GM23338 (cell line): ENCODE measurements at regions not wholly inside any gene's neighbourhood (a gene's known extent, or its start where the extent isn't known, plus 50 kb on each side); places are given as distances from the start of the nearest gene placed in this dataset.

ENCODE experiments used
- EZH2 ChIP-seq: fragments of 200-600 bp; sonication (generic); IDR thresholded peaks from one replicate; pipeline ENCODE4 v1.8.0; 2017; ENCODE audit warnings: antibody characterized with exemption, mild to moderate bottlenecking, low read depth; ENCODE audit not compliant: unreplicated experiment
- EZH2phosphoT487 ChIP-seq: fragments of 200-600 bp; sonication (generic); IDR thresholded peaks from one replicate; pipeline ENCODE4 v1.8.1; 2018; ENCODE audit warnings: antibody characterized with exemption; ENCODE audit not compliant: unreplicated experiment
- POLR2AphosphoS5 ChIP-seq: IDR thresholded peaks from 2 replicates; pipeline ENCODE4 v1.6.1; 2016; ENCODE audit warnings: antibody characterized with exemption, low read depth
- TF ChIP-seq, protein P1 (sequence below), 2 experiments: fragments of 200-600 bp in 1 of 2; sonication (generic) in 1 of 2; conservative IDR thresholded peaks; 2 replicates each; pipeline versions ENCODE4 v1.5.1 to v1.6.1; 2016 to 2017; ENCODE audit warnings: antibody characterized with exemption in 2 of 2, low read depth in 2 of 2, mild to moderate bottlenecking in 2 of 2, moderate library complexity in 1 of 2

DNA sequence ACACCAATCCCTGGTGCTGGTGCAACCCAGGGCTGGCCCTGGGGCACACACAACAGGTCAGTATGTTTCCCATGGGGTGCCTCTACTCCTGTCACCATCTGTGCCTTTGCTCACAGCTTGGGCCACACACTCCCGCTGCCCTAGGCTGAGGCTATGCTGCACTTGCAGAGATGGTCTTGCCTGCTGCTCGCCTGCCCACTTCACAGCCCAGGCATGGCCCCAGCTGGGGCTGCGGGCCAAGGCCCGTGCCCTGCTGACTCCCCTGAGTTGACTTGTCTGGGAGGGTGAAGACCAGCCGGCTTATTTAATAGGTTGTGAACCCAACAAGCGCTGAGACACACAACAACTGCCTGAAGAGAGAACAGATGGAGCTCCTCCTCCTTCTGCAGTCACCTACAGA lies 184.1 kb downstream of the ZNF33B start:
- TF ChIP-seq, protein P1, sequence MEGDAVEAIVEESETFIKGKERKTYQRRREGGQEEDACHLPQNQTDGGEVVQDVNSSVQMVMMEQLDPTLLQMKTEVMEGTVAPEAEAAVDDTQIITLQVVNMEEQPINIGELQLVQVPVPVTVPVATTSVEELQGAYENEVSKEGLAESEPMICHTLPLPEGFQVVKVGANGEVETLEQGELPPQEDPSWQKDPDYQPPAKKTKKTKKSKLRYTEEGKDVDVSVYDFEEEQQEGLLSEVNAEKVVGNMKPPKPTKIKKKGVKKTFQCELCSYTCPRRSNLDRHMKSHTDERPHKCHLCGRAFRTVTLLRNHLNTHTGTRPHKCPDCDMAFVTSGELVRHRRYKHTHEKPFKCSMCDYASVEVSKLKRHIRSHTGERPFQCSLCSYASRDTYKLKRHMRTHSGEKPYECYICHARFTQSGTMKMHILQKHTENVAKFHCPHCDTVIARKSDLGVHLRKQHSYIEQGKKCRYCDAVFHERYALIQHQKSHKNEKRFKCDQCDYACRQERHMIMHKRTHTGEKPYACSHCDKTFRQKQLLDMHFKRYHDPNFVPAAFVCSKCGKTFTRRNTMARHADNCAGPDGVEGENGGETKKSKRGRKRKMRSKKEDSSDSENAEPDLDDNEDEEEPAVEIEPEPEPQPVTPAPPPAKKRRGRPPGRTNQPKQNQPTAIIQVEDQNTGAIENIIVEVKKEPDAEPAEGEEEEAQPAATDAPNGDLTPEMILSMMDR (conservative IDR thresholded peaks at IDR 0.05; ENCODE audit: low read depth in 2 of 2) = no peak
- TF ChIP-seq EZH2 (no peak), POLR2AphosphoS5 (no peak), EZH2phosphoT487 (no peak)
